SK-N-MC (cell line): ENCODE measurements at regions not wholly inside any gene's neighbourhood (a gene's known extent, or its start where the extent isn't known, plus 50 kb on each side); places are given as distances from the start of the nearest gene placed in this dataset.
A peak's percentile ranks its signal among the peaks of the same experiment; 100 is the strongest.

Experiments
- DNase-seq: peaks from one replicate; pipeline ENCODE4 v3.0.0-alpha.2; 2011; ENCODE audit warnings: low read depth, low spot score
- H3K27ac ChIP-seq: fragments of 200-600 bp; sonication (generic); 2 replicates; pipeline ENCODE4 v1.5.1; 2016; ENCODE audit warnings: mixed run types
- H3K36me3 ChIP-seq: fragments of 200-600 bp; sonication (generic); 2 replicates; pipeline ENCODE4 v1.6.1; 2017; ENCODE audit warnings: antibody characterized with exemption, low read length, mixed read lengths; ENCODE audit not compliant: insufficient read depth
- H3K4me3 ChIP-seq: fragments of 200-600 bp; sonication (generic); 2 replicates; pipeline ENCODE4 v1.5.1; 2016
- H3K9ac ChIP-seq: fragments of 200-600 bp; sonication (generic); 2 replicates; pipeline ENCODE4 v1.8.0; 2017; ENCODE audit warnings: mixed run types, mixed read lengths; ENCODE audit not compliant: insufficient read length
- H3K9me3 ChIP-seq: fragments of 200-600 bp; sonication (generic); 2 replicates; pipeline ENCODE4 v1.6.1; 2017; ENCODE audit warnings: low read depth, mild to moderate bottlenecking, antibody characterized with exemption, low read length, moderate library complexity, mixed read lengths
- EZH2 ChIP-seq: fragments of 200-600 bp; sonication (generic); IDR thresholded peaks from one replicate; pipeline ENCODE4 v1.6.1; 2017; ENCODE audit warnings: antibody characterized with exemption
- FOXP2 ChIP-seq: optimal IDR thresholded peaks from 2 replicates; pipeline ENCODE3; 2011; ENCODE audit warnings: mild to moderate bottlenecking, moderate library complexity; ENCODE audit not compliant: insufficient read depth; ENCODE audit errors: extremely low read length, control extremely low read depth
- POLR2AphosphoS5 ChIP-seq: IDR thresholded peaks from 2 replicates; pipeline ENCODE4 v1.6.1; 2012; ENCODE audit warnings: mild to moderate bottlenecking, low read depth, low read length, borderline replicate concordance

DNA sequence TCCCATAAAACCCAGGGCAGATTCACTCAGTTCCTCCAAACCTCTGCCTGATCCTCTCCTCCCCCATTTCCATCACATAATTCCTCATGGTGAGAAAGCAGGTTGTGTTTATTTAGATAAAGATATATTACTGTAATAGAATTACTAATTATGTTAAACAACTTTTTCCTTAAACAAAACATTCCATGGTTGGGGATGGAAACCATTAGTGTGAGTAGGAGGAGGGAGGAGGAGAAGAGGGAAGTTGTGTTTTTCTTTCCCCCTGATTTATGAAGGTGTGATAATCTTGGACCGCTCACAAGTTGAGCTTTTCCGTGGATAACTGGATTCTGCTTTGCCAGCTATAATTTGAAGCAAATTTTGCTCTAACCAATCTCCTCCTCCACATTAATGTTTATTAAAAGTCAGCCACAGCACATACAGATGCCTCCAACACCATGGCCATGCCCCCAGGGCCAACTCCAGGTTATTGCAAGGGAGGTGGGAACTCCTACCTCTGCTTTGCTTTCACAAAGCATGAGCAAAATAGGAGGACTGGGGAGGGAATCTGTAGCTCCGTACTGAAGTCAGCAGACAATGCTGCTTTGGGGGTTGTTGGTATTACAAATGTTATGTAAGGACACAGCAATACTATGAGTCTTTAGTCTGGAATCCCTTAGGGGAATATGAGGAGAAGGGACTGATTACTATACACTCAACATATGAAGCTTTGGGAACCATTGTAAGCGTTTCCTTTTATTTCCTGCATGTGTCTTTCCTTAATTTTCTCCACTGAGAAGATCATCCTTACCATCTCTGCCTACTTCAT, 542.0 kb downstream of the DHX35 start:
- no peak overlapping the region for H3K9ac ChIP-seq
- 0 out of 2 replicates have a peak overlapping the region, but pooled peaks have one; percentile 58 for H3K27ac ChIP-seq
- H3K36me3 ChIP-seq = no peaks in the 10 kb centered on the region
- H3K4me3 ChIP-seq = peak overlapping the region; percentile 36; the same call in 1 of the 2 replicates
- no peaks in the 10 kb centered on the region for H3K9me3 ChIP-seq
- TF ChIP-seq POLR2AphosphoS5 = no peak
- no peak for TF ChIP-seq EZH2
- TF ChIP-seq FOXP2 = no peak
- no peak for DNase-seq

DNA sequence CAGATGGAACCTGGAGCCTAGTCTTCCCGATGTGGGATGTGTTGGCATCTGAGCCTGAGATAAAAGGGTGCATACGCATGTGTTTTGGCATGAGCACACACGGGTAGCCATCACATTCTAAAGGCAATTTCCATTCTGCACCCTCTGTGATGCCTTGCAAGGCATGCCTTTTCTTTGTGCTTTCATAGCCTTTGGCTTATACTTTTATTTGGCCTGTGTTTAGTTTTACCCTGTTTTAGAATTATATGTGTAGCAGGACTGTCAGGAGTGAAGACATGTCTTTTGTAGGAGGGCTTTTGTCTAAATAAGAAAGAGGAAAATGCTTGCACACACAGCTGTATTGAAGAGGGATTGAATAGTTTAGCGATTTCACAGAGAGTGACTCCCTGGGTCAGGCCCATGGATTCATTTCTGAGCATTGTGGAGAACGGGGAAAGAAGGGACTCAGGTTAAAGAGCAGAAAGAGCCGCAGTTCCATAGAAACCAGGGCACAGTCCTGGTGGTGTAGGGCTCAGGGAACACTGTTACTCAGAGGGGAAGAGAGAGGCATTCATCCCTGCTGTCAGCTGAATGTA, 530.2 kb downstream of the DHX35 start:
- no peak overlapping the region for H3K9ac ChIP-seq
- no peaks in the 10 kb centered on the region for H3K36me3 ChIP-seq
- H3K9me3 ChIP-seq = no peaks in the 10 kb centered on the region
- DNase-seq = no peak
- no peak overlapping the region for H3K4me3 ChIP-seq
- no peak overlapping the region for H3K27ac ChIP-seq
- TF ChIP-seq POLR2AphosphoS5 = no peak
- TF ChIP-seq EZH2 = no peak
- no peak for TF ChIP-seq FOXP2

DNA sequence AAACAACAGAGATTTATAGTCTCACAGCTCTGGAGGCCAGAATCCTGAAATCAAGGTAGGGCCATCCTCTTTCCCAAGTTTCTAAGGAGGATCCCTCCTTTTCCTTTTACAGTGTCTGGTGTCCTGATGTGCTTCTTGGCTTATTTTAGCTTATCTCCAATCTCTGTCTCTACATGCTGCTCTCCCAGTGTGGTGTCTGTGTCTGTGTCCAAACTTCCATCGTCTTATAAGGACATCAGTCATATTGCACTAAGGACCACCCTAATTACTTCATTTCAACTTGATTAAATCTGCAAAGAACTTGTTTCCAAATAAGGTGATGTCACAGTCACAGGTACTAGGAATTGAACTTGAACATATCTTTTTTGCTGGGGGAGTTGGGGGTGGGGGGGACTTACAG, 529.6 kb downstream of the DHX35 start:
- no peaks in the 10 kb centered on the region for H3K36me3 ChIP-seq
- no peak overlapping the region for H3K9ac ChIP-seq
- no peak for DNase-seq
- no peak overlapping the region for H3K4me3 ChIP-seq
- TF ChIP-seq EZH2 (no peak), POLR2AphosphoS5 (no peak)
- H3K27ac ChIP-seq = no peak overlapping the region
- no peaks in the 10 kb centered on the region for H3K9me3 ChIP-seq

DNA sequence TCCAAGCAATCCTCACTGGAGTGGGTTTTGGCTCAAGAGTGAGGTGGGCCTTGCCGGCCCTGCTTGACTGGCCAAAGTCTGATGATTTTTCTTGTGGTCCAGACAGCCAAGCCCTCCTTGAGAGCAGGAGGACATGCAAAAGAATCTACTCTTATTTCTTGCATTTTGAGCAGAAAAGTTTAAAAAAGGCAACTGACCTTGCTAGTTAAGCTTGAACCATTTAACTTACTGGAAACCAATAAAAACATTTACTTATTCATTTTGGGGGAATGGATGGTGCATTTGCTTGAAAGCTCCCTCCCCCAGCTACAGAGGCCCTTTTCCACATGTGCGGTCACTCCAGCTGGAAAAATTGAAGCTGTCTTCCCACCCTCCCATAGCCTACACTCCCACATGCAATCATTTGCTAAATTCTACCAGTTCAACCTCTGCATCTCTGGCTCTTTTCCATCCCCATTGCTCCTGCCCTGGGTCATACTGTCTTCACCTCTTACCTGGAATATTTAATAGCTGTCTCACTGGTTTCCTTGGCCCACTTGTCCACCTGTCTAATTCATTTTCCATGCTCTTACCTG, 527.9 kb downstream of the DHX35 start:
- TF ChIP-seq POLR2AphosphoS5 (no peak), FOXP2 (no peak), EZH2 (no peak)
- no peak overlapping the region for H3K4me3 ChIP-seq
- H3K9me3 ChIP-seq = no peaks in the 10 kb centered on the region
- no peaks in the 10 kb centered on the region for H3K36me3 ChIP-seq
- DNase-seq = no peak
- no peak overlapping the region for H3K9ac ChIP-seq
- H3K27ac ChIP-seq = no peak overlapping the region

DNA sequence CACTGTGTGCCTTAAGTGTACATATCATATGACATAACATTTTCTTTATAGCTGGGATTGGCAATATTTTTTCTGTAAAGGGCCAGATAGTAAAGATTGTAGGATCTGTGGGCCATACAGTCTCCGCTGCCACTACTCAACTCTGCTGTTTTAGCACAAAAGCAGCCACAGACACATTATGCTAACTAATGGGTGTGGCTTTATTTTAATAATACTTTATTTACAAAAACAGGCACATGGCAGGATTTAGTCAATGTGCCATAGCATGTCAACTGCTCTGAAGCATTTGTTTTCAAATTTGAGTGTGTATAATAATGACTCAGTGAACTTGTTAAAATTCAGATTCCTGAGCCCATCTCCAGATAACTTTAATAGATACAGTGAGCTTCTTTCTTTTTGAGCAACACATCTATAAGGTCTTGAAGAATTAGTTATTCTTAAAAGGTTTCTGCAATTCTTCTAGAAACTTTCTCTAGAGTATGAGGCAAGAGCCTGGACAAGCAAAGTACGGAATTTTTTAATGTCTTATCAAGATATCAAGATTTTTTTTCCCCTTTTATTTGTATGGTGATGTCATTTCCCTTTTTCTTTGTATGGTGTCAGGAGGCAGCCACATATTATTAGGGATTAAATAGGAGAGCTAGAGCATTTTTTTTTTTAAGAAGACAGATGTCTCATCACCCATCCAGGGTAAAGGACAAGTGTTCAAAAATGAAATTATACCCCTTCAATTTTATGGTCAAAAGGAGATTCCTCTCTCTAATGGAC, 518.3 kb downstream of the DHX35 start:
- peak; percentile 28 for DNase-seq
- H3K9me3 ChIP-seq = no peaks in the 10 kb centered on the region
- H3K4me3 ChIP-seq = 0 out of 2 replicates have a peak overlapping the region, but pooled peaks have one; percentile 4
- peak overlapping the region; percentile 74 for H3K27ac ChIP-seq
- no peaks in the 10 kb centered on the region for H3K36me3 ChIP-seq
- no peak overlapping the region for H3K9ac ChIP-seq
- TF ChIP-seq FOXP2 (no peak), POLR2AphosphoS5 (no peak), EZH2 (no peak)

DNA sequence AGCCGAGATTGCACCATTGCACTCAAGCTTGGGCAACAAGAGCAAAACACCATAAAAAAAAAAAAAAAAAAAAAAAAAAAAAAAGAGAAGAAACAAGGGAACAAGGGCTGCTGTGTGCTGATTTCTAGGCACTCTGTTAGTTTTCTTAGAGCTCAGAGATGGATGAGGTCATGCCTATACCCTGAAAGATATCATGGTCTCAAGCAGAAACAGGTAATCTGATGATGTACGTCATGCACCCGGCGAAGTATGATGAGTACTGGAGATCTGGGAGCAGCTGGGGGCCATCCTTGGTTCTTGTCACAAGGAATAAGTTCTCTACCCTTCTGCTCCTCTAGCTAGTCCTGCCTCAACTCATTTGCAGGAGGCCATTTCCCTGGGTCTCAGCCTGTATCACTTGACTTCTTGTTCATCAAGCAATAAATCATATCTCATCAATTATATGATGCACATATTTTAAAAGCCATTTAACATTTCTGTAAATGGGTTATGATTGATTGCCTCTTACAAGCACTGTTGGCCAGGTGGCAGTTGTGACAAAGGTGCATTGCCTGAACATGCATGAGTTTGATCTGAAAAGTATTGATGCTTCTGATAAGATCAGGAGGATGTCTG, 517.2 kb downstream of the DHX35 start:
- no peak overlapping the region for H3K27ac ChIP-seq
- no peaks in the 10 kb centered on the region for H3K36me3 ChIP-seq
- no peaks in the 10 kb centered on the region for H3K9me3 ChIP-seq
- H3K4me3 ChIP-seq = no peak overlapping the region
- TF ChIP-seq EZH2 (no peak), POLR2AphosphoS5 (no peak), FOXP2 (no peak)
- no peak overlapping the region for H3K9ac ChIP-seq
- no peak for DNase-seq

DNA sequence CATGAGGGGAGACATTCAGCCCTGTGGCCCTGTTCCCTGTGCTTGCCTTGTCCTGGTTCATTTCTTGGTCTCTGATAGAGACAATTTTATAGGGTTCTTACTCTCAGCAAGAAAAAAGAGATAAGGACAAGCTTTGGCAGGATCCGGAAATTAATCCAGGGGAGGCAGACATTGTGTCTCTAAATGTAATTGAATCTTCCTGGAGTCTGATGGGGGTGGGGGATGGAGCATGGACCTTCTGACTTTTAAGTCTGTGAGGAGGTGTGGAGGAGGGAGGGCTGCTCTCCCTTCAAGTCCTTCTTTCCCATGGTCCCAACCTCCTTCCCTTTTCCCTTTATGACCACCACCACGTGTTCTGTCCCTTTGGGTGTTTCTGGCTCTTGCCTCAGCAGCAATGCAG, 512.7 kb downstream of the DHX35 start:
- TF ChIP-seq POLR2AphosphoS5 = peak; percentile 61; the same call in 1 of the 2 replicates
- TF ChIP-seq FOXP2 = no peak
- TF ChIP-seq EZH2 = no peak
- Histone ChIP-seq H3K27ac (peak overlapping the region; percentile 91), H3K9ac (peak overlapping the region; percentile 27), H3K9me3 (no peaks in the 10 kb centered on the region), H3K4me3 (peak overlapping the region; percentile 42; the same call in 1 of the 2 replicates), H3K36me3 (no peaks in the 10 kb centered on the region)
- DNase-seq = peak; percentile 93
